Endodermal cell (in vitro differentiated cells): ENCODE measurements at regions not wholly inside any gene's neighbourhood (a gene's known extent, or its start where the extent isn't known, plus 50 kb on each side); places are given as distances from the start of the nearest gene placed in this dataset.
A peak's percentile ranks its signal among the peaks of the same experiment; 100 is the strongest.

ENCODE experiments used
- DNase-seq: peaks from one replicate; pipeline ENCODE4 v3.0.0-alpha.2; 2017
- H3K27ac ChIP-seq: 2 replicates; pipeline ENCODE4 v1.5.1; 2013; ENCODE audit warnings: mild to moderate bottlenecking, low read depth, low read length, moderate library complexity
- H3K27me3 ChIP-seq: 2 replicates; pipeline ENCODE4 v1.6.1; 2013; ENCODE audit warnings: mild to moderate bottlenecking, low read length, moderate library complexity; ENCODE audit not compliant: insufficient read depth, control insufficient read depth, poor library complexity, severe bottlenecking
- H3K36me3 ChIP-seq: 2 replicates; pipeline ENCODE4 v1.7.0; 2013; ENCODE audit warnings: mild to moderate bottlenecking, low read length, moderate library complexity; ENCODE audit not compliant: control insufficient read depth, insufficient read depth
- H3K4me1 ChIP-seq: one replicate; pipeline ENCODE4 v1.7.0; 2013; ENCODE audit warnings: low read length; ENCODE audit not compliant: control insufficient read depth, insufficient read depth
- H3K4me3 ChIP-seq: 2 replicates; pipeline ENCODE4 v1.5.1; 2013; ENCODE audit warnings: mild to moderate bottlenecking, low read length, moderate library complexity
- H3K9ac ChIP-seq: 2 replicates; pipeline ENCODE4 v1.6.1; 2013; ENCODE audit warnings: mild to moderate bottlenecking, low read length, moderate library complexity; ENCODE audit not compliant: poor library complexity, severe bottlenecking; ENCODE audit errors: extremely low read depth
- H3K9me3 ChIP-seq: 2 replicates; pipeline ENCODE4 v1.6.1; 2013; ENCODE audit warnings: mild to moderate bottlenecking, low read length, moderate library complexity; ENCODE audit not compliant: control insufficient read depth
- H3K27ac Mint-ChIP-seq: 2 replicates; pipeline ENCODE4 v1.8.0; 2020; ENCODE audit warnings: mixed read lengths
- H3K27me3 Mint-ChIP-seq: 2 replicates; pipeline ENCODE4 v1.8.0; 2021; ENCODE audit warnings: mild to moderate bottlenecking, mixed read lengths; ENCODE audit not compliant: insufficient read depth
- H3K36me3 Mint-ChIP-seq: 2 replicates; pipeline ENCODE4 v1.8.0; 2020; ENCODE audit warnings: low read depth, mixed read lengths
- H3K4me1 Mint-ChIP-seq: 2 replicates; pipeline ENCODE4 v1.8.0; 2020; ENCODE audit warnings: mixed read lengths
- H3K4me3 Mint-ChIP-seq: 2 replicates; pipeline ENCODE4 v1.8.0; 2020; ENCODE audit warnings: mild to moderate bottlenecking, moderate library complexity, mixed read lengths
- H3K9me3 Mint-ChIP-seq: 2 replicates; pipeline ENCODE4 v1.8.0; 2020; ENCODE audit warnings: mild to moderate bottlenecking, mixed read lengths
- WGBS, 2 experiments: methylation state at CpG; one replicate each; pipeline versions ENCODE4 v1.1.5 to v1.1.7; 2013; ENCODE audit warnings: missing lambda C conversion rate in 2 of 2, mixed read lengths in 1 of 2; ENCODE audit not compliant: insufficient coverage in 1 of 2, insufficient read length in 1 of 2; 5-methylcytosine and 5-hydroxymethylcytosine counted together
- TF ChIP-seq, protein P1 (sequence below): fragments of 200-600 bp; sonication (generic); conservative IDR thresholded peaks from 2 replicates; pipeline ENCODE4 v1.5.0; 2021; ENCODE audit warnings: antibody characterized with exemption, mild to moderate bottlenecking

DNA sequence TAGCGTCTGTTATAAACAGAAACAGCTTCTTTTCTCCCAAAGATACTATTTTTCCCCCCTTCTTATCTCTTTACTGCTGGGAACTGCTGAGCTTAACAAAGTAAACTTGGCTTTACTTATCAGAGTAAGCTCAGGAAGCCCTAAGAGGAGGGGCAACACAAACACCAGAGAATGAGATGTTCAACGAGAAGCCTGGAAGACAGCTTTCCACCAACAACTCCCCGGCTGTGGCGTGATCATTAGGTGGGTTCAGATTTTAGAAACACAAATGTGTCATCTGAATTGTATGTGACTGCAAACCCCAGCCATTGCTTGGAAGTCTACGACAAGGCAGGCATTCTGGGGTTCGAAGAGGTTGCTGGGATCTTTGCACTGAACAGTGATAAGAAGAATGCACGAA lies 181.2 kb upstream of the ESRRG start:
- Histone ChIP-seq H3K4me3 (peak overlapping the region; percentile 64), H3K4me1 (peaks cover 11% of the 10 kb centered on the region), H3K27me3 (no peaks in the 10 kb centered on the region), H3K9ac (peak overlapping the region; percentile 60), H3K36me3 (no peaks in the 10 kb centered on the region), H3K9me3 (no peaks in the 10 kb centered on the region), H3K27ac (peak overlapping the region; percentile 17)
- Mint-ChIP-seq H3K4me3 (peak overlapping the region; percentile 45), H3K27me3 (no peaks in the 10 kb centered on the region), H3K27ac (peak overlapping the region; percentile 94), H3K9me3 (no peaks in the 10 kb centered on the region), H3K4me1 (peaks cover 33% of the 10 kb centered on the region), H3K36me3 (no peaks in the 10 kb centered on the region)
- 43 to 64% methylated on average over 3 to 7 of the region's 7 CpGs for WGBS, 2 experiments
- TF ChIP-seq, protein P1, sequence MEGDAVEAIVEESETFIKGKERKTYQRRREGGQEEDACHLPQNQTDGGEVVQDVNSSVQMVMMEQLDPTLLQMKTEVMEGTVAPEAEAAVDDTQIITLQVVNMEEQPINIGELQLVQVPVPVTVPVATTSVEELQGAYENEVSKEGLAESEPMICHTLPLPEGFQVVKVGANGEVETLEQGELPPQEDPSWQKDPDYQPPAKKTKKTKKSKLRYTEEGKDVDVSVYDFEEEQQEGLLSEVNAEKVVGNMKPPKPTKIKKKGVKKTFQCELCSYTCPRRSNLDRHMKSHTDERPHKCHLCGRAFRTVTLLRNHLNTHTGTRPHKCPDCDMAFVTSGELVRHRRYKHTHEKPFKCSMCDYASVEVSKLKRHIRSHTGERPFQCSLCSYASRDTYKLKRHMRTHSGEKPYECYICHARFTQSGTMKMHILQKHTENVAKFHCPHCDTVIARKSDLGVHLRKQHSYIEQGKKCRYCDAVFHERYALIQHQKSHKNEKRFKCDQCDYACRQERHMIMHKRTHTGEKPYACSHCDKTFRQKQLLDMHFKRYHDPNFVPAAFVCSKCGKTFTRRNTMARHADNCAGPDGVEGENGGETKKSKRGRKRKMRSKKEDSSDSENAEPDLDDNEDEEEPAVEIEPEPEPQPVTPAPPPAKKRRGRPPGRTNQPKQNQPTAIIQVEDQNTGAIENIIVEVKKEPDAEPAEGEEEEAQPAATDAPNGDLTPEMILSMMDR, result no peak
- DNase-seq, result peak; percentile 66

DNA sequence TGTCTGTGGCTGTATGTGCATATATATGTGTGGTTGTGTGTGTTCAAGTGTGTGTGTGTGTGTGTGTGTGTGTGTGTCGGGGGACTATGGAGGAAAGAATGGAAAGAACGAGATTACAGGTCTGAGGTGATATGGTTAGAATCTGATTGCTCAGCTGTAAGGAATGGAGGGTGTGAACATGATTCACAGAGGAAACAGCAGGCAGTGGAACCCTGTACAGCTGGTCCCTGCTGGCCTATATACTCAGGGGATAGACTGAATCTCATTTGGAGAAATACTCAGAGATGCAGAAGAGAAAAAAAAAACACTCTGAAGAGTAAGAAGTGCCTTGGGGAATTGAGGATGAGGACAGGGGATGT lies 180.1 kb upstream of the ESRRG start:
- no peaks in the 10 kb centered on the region for H3K27me3 Mint-ChIP-seq

DNA sequence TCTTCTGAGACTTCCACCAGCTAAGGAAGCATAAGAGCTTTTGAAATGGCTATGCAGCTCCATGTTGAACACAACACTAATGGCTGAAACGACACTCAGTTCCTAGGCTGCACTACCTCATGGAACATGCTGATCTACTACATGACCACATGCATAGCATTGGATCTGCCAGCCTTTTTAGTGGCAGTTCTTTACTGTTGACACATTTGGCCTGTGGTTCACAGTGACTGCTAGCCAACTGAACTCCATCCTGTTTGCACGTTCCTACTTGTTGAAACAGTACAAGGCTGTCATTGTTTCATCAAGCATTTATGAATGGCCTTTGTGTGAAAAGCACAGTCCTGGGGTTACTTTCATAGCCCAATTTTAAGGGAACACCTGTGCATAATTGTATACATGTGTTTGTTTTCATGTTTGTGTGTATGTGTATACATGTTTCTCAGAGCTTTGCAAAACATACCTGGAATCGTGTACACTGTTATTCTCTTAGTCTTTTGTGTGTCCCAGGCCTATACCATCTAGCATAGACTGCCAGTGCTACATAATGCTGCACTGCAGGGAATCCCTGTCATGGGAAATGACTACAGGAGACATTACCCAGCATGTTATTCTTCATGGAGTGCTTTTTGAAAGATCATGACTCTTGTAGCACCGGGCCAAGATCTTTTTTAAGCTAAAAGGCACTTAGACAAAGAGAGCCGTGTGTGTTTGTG lies 179.6 kb upstream of the ESRRG start:
- no peaks in the 10 kb centered on the region for H3K27me3 Mint-ChIP-seq
- no peak overlapping the region for H3K27ac ChIP-seq
- no peaks in the 10 kb centered on the region for H3K9me3 Mint-ChIP-seq
- no peak for DNase-seq
- H3K36me3 ChIP-seq, result no peaks in the 10 kb centered on the region
- TF ChIP-seq, protein P1, result no peak
- H3K27me3 ChIP-seq, result no peaks in the 10 kb centered on the region
- H3K9ac ChIP-seq, result no peak overlapping the region
- 86 to 90% methylated on average over 5 of the region's 5 CpGs for WGBS, 2 experiments
- H3K9me3 ChIP-seq, result no peaks in the 10 kb centered on the region
- H3K4me3 ChIP-seq, result no peak overlapping the region
- H3K4me1 ChIP-seq, result peaks cover 14% of the 10 kb centered on the region
- H3K36me3 Mint-ChIP-seq, result no peaks in the 10 kb centered on the region
- H3K27ac Mint-ChIP-seq, result peak overlapping the region; percentile 94
- no peak overlapping the region for H3K4me3 Mint-ChIP-seq
- H3K4me1 Mint-ChIP-seq, result peaks cover 36% of the 10 kb centered on the region

More for the DNA sequence above, 180.1 kb upstream of the ESRRG start:
- Histone ChIP-seq H3K36me3 (no peaks in the 10 kb centered on the region), H3K9me3 (no peaks in the 10 kb centered on the region), H3K4me1 (peaks cover 14% of the 10 kb centered on the region), H3K27ac (peak overlapping the region; percentile 18), H3K9ac (peak overlapping the region; percentile 60), H3K27me3 (no peaks in the 10 kb centered on the region), H3K4me3 (peak overlapping the region; percentile 56)
- WGBS, 2 experiments, result 65% methylated on average over 2 of the region's 2 CpGs; no CpG with 5 or more reads in 1 of the 2 experiments
- DNase-seq, result peak; percentile 55
- Mint-ChIP-seq H3K36me3 (no peaks in the 10 kb centered on the region), H3K4me1 (peaks cover 36% of the 10 kb centered on the region), H3K4me3 (peak overlapping the region; percentile 45), H3K27ac (peak overlapping the region; percentile 94), H3K9me3 (no peaks in the 10 kb centered on the region)
- TF ChIP-seq, protein P1, result no peak
